ENCODE measurements at regions not wholly inside any gene's neighbourhood (a gene's known extent, or its start where the extent isn't known, plus 50 kb on each side); places are given as distances from the start of the nearest gene placed in this dataset.
A peak's percentile ranks its signal among the peaks of the same experiment; 100 is the strongest.

DNA sequence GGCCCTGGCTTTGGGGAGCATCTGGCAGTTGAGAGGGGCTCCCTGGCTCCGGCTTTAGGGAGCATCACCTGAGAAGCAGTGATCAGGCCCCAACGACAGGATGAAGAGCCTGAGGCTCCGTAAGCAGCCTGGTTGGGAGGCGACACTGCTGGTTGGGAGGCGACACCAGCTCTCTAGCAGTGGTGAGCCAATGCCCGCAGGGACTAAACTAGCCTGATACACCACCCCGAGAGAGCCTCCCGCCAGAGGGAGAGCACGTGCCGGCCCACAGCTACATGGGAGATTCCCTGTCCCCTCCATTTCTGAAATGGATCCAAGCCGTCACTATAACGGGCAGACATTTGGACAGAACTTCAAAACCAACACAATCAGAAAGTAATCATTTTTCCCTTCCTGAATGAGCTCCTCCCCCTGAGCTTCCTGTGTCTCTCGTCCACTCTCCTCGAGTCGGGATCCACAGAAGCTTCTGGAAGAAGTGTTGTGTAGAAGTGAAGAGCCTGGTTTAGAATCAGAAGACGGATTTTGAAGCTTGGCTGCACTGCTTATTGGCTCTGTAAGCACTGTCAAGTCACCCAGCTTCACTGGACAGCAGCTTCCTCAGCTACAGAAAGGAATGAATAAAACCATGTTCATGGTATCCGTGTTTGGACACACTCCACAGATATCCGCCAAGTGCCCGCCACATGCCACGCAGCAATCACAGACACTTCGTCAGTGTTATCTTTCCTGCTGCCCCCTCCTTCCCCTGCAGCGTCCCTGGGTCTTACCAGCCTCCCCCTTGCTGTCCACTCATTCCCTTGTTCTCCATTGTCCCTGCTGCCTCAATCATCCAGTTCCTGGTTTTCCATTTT is 199.6 kb downstream of the TTLL2 start:
- DNase-seq: no peak

DNA sequence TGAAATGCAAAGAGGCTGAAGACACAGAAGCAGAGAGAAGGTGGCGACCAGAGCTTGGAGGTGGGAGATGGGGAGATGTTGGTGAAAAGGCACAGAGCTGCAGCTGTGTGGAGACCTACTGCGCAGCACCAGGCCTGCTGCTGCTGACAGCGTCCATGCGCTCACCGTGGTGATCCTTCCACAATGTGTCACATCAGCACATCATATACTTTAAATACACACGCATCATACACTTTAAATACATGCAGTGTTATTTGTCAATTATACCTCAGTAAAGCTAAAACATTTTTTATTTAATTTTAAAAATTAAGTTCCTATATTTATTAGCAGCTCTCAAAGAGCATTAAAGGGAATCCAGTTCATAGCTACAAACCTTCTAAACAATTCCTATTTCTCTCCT is 200.9 kb downstream of the TTLL2 start:
- DNase-seq: no peak

DNA sequence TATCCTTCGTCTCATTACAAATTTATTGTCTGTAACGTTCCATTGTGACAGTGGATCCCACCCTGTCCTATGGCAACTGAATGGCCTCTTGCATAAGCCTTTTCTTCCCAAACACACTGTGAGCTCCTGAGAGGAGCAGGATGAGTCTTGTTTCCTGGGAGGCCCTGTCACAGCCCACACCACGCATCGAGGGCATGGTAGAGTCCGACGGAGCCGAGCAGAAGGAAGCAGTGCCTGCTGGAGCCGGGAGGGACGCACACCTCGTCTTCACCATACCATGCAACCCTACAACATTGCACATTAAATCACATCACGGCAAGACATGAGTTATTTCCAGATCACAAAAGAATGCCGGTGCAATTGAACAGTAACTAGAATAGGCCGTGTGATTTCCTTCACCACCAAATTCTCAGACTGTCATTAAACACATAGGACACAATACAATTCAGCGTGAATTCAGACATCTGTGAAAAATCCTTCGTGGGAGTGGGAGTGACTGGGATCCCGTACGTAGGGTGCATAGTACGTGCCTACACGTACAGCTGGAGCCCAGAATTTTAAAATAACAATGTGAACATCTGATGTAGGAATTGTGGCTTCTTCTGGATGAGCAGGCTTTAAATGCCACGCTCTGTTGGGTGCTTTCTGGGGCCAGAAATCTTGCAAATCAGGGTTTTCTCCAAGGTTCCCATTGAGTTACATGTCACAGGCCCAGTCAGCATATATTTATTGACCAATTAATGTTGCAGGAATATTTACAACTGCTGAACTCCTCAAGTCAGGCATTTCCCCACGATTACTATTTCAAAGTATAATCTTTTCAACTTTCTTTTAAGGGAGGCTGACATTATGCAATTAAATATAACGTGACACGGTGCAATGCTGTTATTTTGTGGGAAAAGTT is 201.8 kb downstream of the TTLL2 start:
- DNase-seq: no peak

DNA sequence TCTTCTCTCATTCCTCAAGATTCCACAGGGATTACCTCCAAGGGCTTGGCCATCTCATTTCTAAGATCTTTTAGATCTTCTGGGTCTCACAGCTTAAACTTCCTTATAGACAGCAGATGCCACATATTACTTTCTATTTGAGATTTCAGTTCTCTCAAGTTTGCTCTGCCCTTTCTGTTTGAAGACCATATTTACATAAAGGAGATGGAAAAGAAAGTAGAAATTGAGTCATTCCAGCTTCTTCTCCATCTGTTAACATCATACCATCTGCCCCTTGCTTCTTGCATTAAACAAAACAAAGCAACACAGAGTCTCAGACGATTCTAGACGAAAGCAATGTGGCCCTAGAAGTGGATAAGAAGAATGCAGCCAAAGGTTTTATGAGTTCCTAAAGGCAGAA is 203.4 kb downstream of the TTLL2 start:
- no peak for DNase-seq

DNA sequence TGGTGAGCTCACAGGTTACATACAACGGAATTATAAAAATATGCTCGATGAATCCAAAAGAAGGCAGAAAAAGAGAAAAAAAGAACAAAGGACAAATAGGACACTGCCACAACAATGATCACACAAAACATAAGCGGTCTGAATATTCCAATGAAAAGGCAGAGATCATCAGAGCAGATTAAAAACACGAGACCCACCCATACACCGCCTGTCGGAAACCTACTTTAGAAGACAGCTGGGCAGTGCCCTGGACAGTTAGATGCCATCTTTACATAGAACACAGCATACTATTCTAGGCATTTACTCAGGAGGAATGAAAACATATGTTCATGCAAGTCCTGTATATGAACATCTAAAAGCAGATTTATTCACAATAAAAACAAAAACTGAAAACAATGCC is 204.1 kb downstream of the TTLL2 start:
- no peak for DNase-seq

DNA sequence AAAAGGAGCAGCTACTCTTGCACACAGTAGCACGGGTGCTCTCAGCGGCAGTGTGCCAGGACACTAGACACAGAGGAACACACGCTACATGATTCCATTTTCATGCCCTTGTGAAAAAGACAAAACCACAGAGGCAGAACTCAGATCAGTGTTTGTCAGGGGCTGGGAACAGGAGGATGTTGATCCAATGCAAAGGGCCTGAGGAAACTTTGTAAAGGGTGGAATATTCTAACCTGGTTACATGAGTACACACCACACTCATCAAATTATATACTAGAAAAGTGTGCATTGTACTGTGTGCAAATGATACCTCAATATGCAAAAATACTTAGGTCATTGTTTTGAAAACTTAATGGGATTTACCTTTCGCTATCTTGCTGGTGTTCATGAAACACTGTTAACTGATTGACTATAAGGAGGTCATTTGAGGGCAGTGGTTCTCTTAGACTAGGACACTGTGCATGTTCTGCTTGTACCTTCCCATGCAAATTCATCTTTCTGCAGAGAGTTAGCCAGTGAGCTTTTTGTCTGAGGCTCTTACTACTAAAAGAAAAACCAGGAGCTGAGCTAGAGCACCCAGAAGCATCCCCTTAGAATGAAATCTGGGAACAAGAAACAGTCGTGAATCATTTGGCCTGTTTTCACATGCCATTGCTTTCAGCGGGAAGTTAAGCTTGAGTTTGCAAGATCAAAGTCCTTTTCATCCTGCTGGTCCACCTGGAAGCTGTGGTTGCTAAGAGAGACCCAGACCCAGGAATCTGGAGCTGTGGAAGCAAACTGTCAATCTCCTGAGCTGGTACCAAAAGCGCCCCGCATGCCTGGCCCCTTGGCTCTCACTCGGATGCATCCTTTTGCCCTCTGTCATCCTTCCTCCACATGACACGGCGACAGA is 204.8 kb downstream of the TTLL2 start:
- DNase-seq: no peak

DNA sequence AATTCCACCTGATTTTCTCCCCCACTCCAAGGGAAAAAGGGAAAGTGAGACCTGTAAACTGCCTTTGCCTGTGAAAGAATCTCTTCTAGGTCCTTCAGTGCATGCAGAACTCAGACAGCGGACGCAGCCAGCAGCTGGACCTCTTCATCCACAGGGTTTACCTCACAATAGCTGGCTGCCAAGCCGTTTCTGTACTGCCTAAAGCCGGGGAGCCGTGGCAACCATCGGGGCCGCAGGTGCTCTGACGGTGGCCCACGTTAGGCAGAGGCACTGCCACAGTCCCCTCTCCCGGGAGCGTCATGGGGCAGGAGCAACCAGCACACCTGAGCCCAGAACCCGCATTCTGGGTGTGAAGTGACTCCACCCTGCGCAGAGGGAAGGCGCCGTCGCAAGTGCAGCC is 206.1 kb downstream of the TTLL2 start:
- DNase-seq: no peak

DNA sequence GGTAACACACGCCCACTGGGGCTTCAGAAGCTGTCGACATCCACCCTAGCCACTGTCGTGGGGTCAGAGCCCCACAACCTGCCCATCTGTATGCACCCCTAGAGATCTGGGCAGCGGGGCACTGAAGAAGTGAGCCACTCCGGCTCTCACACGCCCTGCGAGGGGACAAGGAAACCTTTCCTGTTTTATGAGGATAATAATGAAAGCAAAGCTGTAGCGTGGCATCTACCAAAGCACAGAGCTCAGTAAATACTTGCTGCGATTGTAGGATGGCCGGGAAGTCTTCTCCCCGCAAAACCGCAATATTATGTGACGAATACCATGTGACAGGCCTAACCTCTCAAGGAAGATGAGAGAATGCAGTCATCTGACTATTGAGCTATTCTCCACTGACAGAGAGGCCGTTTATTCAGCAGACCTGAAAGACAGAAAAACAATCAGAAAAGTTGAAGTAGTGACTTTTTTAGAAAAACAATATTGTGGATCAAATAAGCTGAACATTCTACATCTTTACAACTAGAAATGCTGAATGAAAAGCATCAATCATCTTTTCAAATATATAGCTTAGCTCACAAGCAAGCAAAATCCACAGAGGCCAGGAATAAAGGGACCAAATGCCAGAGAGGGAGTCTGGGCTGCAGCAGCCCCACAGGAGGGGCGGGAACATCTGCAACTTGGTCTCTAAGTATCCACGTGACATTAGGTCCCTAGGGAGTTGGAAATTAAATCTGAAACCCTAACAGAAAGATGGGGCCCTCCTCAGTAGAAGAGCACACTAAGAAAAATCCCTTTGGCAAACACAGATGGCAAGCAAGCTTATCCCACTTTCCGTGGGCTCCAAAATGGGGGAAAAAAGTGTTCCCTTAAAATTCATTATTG is 207.8 kb downstream of the TTLL2 start:
- no peak for DNase-seq

DNA sequence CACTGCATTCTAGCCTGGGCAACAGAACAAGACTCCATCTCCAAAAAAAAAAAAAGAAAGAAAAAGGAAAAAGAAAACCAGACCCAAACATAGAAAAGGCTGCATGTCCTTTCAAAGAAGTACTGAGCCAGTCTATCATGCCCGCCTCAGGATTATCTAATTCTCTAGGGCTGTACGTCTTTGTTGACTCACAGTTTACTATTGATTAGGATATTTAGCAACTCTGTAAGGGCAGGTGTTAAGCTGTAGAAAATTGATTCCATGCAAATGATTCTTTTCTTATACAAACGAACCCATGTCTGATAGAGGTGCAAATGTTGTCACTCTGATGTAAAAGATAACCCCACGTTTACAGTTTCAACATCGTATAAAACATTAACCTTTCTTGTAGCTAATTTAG is 209.0 kb downstream of the TTLL2 start:
- DNase-seq: no peak

DNA sequence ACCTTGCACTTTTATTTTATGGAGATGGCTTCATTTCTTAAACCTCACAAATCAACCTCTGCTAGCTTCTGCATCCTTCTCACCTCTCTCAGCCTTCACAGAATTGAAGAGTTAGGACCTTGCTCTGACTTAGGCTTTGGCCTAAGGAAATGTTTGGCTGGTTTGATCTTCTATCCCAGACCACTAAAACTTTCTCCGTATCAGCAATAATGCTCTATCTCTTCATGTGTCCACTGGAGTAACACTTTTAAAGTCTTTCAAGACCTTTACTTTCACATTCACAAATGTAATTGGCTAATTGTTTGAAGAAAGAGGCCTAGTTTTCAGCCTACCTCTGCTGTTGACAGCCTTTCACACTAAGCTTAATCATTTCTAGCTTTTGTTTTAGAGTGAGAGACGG is 212.9 kb downstream of the TTLL2 start:
- DNase-seq: no peak

DNA sequence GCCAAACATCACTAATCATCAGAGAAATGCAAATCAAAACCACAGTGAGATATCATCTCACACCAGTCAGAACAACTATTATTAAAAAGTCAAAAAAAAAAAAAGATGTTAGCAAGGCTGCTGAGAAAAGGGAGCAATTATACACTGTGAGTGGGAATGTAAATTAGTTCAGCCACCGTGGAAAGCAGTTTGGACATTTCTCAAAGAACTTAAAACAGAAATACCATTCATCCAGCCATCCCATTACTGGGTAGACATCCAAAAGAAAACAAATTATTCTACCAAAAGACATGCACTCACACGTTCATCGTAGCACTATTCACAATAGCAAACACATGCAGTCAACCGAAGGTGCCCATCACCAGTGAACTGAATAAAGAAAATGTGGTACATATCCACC is 213.9 kb downstream of the TTLL2 start:
- no peak for DNase-seq

DNA sequence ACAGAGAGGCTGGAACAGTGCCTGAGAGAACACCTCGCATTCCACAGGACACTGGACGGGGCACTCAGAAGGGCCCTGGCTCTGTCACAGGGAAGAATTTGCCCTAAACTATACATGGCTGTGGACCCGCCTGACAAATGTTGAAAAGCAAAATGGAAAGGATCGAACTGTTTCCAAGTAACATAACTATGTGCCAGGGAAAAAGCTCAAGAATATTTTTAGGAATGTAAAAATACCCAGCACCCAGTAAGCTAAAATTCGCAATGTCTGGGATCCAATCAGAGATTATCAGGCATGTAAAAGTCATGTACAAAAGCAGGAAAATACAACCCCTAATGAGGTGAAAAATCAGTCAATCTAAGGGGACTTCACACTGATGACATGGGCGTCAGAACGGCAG is 215.9 kb downstream of the TTLL2 start:
- no peak for DNase-seq

DNA sequence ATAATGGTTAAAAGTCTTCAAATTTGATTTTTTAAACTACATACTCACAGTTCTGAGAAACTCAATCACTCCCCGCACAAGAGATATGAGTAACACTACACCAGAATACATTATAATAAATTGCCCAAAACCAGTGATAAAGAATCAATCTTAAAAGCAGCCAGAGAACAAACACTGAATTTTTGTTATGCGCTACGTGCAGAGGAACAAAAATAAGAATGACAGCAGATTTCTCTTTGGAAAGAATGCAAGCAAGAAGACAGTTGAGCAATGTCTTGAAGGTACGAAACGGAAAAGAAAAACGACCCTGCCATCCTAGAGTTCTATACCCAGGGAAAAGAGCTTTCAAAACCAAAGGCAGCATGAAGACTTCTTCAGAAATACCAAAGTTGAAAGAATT is 216.7 kb downstream of the TTLL2 start:
- no peak for DNase-seq

DNA sequence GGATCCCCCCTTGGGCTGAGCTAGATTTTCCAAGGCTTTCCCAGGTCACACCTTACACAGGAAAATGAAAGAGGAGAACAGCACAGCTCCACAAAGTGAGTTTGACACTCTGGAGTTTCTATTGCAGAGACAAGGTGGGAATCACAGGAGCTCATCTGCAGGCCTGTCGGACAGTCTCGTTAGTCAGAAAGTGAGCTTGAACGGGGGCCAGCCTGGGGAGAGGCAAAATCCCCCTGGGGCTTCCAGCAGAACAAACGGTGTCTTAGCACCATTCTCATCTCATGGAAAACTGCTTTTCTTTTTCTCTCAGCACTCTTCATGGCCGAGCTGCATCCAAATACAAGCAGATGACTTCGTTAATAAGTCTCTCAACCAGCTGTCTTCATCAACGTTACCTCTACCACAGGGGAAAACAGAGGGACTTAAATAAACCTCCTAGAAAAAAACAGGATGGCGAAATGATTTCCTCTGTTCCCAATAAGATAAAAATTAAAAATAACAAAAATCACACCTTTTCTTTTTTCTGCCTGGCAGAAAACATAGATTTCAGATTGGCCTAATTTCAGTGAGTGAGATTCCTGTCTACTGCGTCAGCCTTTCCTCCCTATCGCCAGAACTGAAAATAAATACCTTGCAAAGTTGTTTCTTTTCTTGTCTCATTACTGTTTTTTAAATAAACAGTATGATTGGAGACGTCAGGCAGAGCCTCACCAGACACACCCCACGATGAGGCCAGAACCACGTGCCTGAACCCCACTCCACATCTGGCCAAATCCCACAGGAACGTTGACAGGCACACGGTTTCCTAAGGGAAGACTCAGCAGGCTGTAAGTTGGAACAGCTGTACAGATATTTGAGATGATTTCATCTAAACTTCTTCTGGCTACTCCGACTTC is 219.0 kb downstream of the TTLL2 start:
- DNase-seq: no peak

DNA sequence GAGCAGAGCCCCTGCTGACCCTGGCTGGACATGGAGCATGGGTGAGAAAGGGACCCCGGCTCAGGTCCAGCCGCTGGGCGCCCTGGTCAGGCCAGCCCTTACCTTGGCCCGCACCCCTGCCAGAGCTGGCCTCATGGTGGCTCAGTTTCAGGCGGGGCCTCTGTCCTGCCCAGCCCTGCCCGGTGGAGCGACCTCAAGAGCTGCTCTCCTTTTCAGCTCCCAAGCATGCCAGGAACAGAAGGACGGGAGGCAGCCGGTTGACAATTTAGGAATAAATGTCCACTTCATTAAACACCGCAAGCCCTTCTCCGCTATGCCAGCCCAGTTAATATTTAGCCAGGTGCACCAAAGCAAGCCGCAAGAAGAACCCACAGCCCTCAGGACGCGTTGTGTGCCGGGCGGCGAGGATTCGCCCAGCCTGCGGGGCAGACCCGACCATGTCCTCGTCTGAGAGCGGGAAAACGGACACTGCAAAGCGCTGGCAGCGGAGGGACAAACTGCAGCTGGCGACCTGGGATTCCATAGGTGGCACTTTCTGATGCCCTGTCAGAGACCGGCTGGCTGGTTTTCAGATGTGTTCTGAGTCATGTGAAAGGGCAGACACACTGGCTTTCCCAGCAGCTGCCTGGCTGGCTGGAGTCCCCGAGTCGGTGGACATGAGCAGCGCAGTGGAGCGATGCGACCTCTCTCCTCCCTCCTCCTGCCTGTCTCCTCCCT is 221.9 kb downstream of the TTLL2 start:
- DNase-seq: no peak

DNA sequence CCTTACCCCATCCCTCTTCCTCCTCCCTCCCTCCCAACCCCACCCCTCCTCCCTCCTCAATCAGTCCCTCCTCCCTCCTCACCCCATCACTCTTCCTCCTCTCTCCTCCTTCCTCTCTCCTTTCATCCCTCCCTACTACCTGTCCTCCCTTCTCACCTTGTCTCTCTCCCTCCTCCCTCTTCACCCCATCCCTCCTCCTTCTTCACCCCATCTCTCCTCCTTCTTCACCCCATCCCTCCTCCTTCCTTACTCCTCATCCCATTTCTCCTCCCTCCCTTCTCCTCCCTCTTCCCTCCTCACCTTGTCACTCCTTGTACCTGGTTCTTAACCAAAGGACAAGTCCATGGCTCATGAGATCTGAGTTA is 222.4 kb downstream of the TTLL2 start:
- DNase-seq: no peak

DNA sequence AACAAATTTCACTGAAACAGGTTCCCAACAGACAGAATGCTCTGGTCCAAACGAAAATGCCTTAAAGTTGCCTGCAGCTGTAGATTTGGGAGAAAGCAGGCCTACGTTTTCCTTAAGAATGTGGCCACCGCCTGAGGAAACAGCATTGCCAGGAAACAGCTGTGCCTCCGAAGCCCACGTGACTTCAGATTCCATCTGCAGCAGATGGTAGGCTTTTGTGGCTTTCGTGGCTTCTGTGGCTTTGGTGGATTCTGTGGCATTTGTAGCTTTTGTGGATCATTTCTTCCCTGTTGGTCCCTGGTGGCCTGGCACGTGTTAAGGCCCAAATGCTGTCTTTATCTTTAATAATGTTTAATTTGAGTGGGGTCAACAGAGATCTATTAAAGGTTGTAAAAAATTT is 222.9 kb downstream of the TTLL2 start:
- DNase-seq: no peak

DNA sequence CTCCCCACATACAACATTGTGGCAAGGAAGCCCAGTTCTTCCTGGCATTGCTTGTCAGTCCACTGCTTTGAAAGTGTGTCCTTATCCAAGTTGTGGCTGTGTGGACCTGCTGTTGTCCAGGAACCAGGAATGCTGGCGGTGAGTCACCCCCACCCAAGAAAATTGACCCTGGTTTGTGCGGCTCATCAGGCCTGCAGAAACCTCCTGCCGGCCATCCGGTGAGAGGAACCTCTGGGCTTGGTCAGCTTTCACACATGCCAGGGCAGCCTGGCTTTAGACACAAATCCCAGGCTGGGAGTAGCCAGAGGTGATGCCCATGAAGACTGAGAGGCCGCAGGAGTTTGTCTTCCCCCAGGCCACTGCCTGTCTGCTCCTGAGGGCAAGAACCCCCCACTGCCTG is 223.6 kb downstream of the TTLL2 start:
- DNase-seq: no peak

DNA sequence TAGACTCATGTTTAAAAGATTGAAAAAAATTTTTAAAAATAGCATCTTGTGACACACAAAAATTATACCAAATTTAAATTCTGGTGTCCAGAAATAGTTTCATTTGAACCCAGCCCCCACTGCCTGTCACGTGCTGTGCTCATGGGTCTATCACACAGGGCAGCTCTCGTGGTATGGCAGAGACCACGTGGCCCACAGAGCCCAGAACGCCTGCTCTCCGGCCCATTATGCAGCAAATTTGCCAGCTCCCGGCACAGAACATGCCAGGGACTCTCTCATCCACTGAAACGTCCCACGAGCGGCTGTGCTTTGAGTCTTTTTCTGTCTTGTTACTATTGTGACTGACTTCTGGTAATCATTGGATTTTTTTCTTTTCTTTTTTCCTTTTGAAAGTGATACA is 224.3 kb downstream of the TTLL2 start:
- no peak for DNase-seq

DNA sequence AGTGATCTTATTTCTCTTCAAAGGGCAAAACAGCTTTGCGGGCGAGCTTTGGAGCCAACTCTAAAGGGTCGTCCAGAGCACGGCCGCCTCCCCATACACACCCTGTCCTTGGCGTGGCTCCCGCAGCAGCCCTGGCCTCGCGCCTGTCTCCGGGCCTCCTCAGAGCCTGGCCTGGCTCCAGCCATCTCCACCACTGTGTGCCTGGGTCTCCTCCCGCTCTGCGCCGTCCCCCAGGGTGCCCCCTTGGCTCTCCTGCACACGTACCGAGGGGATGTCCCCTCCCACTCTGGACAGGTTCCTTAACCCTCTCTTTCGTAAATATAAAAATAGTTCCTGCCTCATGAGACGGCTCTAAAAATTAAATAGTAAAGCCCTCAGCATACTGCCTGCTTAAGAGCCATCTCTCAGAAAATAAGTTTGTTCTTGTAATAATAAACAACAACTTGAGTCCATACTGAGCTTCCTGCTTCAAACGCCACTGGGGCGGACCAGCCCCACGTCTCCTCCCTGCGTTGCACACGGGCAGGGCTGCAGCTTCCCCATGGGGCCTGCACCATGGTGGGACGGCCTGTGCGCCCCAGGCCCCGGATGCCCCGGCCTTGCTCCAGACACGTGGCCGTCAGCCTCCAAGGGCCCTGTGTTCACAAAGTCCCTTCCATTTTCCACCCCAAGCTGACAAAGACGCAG is 226.2 kb downstream of the TTLL2 start:
- DNase-seq: peak; percentile 39 to 79

Data from NCI-H446 (cell line).